Nephron (organoid): ENCODE measurements at regions not wholly inside any gene's neighbourhood (a gene's known extent, or its start where the extent isn't known, plus 50 kb on each side); places are given as distances from the start of the nearest gene placed in this dataset.

ENCODE experiments used
- H3K27ac Mint-ChIP-seq, 3 experiments: 2 replicates each; pipeline ENCODE4 v1.8.0; 2020; ENCODE audit warnings: mixed read lengths in 3 of 3, mild to moderate bottlenecking in 2 of 3, moderate library complexity in 1 of 3
- H3K27me3 Mint-ChIP-seq: 2 replicates; pipeline ENCODE4 v1.8.0; 2021; ENCODE audit warnings: low read depth, mild to moderate bottlenecking, moderate library complexity, mixed read lengths
- H3K36me3 Mint-ChIP-seq: 2 replicates; pipeline ENCODE4 v1.8.0; 2020; ENCODE audit warnings: low read depth, mixed read lengths
- H3K4me1 Mint-ChIP-seq: 2 replicates; pipeline ENCODE4 v1.8.0; 2020; ENCODE audit warnings: mixed read lengths
- H3K4me3 Mint-ChIP-seq, 3 experiments: 2 replicates each; pipeline ENCODE4 v1.8.0; 2020; ENCODE audit warnings: mild to moderate bottlenecking in 3 of 3, mixed read lengths in 3 of 3, moderate library complexity in 2 of 3
- H3K9me3 Mint-ChIP-seq: 2 replicates; pipeline ENCODE4 v1.8.0; 2020; ENCODE audit warnings: mixed read lengths
- TF ChIP-seq, protein P1 (sequence below), 3 experiments: fragments of 200-600 bp; sonication (generic); IDR thresholded peaks; one replicate each; pipeline ENCODE4 v1.5.0; 2021; ENCODE audit warnings: antibody characterized with exemption in 3 of 3; ENCODE audit not compliant: unreplicated experiment in 3 of 3

- Mint-ChIP-seq H3K4me1 (peaks cover 3% of the 10 kb centered on the region), H3K27ac (no peak overlapping the region), H3K27me3 (no peaks in the 10 kb centered on the region), H3K36me3 (no peaks in the 10 kb centered on the region), H3K9me3 (no peaks in the 10 kb centered on the region), H3K4me3 (no peak overlapping the region)
- TF ChIP-seq, protein P1, sequence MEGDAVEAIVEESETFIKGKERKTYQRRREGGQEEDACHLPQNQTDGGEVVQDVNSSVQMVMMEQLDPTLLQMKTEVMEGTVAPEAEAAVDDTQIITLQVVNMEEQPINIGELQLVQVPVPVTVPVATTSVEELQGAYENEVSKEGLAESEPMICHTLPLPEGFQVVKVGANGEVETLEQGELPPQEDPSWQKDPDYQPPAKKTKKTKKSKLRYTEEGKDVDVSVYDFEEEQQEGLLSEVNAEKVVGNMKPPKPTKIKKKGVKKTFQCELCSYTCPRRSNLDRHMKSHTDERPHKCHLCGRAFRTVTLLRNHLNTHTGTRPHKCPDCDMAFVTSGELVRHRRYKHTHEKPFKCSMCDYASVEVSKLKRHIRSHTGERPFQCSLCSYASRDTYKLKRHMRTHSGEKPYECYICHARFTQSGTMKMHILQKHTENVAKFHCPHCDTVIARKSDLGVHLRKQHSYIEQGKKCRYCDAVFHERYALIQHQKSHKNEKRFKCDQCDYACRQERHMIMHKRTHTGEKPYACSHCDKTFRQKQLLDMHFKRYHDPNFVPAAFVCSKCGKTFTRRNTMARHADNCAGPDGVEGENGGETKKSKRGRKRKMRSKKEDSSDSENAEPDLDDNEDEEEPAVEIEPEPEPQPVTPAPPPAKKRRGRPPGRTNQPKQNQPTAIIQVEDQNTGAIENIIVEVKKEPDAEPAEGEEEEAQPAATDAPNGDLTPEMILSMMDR (IDR thresholded peaks at IDR 0.05; ENCODE audit: unreplicated experiment in 3 of 3): no peak
Measured at GRCh38 chr5:110329955-110330525, 396.4 kb downstream of the TMEM232 start.

GRCh38 chr5:110333384-110333783 is 393.1 kb downstream of the TMEM232 start:
- peaks cover 14% of the 10 kb centered on the region for H3K4me1 Mint-ChIP-seq
- no peaks in the 10 kb centered on the region for H3K36me3 Mint-ChIP-seq
- H3K27me3 Mint-ChIP-seq: no peaks in the 10 kb centered on the region
- TF ChIP-seq, protein P1 (IDR thresholded peaks at IDR 0.05; ENCODE audit: unreplicated experiment in 3 of 3): no peak
- H3K27ac Mint-ChIP-seq: no peak overlapping the region
- H3K9me3 Mint-ChIP-seq: no peaks in the 10 kb centered on the region
- H3K4me3 Mint-ChIP-seq: no peak overlapping the region

DNA sequence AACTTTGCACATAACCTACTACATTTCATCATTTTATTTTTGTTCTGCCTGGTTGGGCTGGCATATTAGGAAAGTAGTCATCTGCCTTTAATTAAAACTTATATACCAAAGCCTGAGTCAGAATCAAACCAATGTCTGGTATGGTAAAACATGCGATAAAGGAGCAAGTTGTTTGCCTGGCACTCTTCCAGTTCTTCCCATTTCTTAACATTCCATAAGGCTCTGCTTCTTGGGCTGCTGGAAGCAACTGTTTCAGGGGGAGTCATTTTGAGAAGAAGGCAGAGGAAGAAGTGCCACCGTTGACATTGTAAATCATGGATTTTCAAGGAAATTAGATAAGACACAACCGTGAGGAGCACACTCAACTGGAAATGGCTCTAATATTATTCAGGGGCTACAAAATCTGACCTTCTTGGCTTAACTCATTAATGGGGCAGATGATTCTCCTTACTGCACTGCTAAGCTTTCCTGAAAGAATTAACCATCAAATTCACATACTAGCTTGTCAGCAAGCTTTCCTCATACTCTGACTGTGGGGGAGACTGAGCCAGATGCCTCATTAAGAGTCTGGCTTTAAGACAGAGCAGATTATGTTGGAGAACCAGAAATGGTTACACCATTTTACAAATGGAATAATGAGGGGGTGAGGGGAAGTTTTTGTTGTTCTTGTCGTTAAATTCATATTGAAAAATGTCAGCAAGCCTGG is 391.0 kb downstream of the TMEM232 start:
- H3K27ac Mint-ChIP-seq: no peak overlapping the region
- H3K27me3 Mint-ChIP-seq: no peaks in the 10 kb centered on the region
- TF ChIP-seq, protein P1 (IDR thresholded peaks at IDR 0.05; ENCODE audit: unreplicated experiment in 3 of 3): no peak
- H3K9me3 Mint-ChIP-seq: no peaks in the 10 kb centered on the region
- no peaks in the 10 kb centered on the region for H3K36me3 Mint-ChIP-seq
- H3K4me1 Mint-ChIP-seq: peaks cover 22% of the 10 kb centered on the region
- no peak overlapping the region for H3K4me3 Mint-ChIP-seq

GRCh38 chr5:110338341-110339083 is 388.0 kb downstream of the TMEM232 start:
- TF ChIP-seq, protein P1 (IDR thresholded peaks at IDR 0.05; ENCODE audit: unreplicated experiment in 3 of 3): no peak
- Mint-ChIP-seq H3K9me3 (no peaks in the 10 kb centered on the region), H3K27me3 (no peaks in the 10 kb centered on the region), H3K36me3 (no peaks in the 10 kb centered on the region), H3K4me1 (peaks cover 42% of the 10 kb centered on the region), H3K4me3 (no peak overlapping the region), H3K27ac (no peak overlapping the region)

DNA sequence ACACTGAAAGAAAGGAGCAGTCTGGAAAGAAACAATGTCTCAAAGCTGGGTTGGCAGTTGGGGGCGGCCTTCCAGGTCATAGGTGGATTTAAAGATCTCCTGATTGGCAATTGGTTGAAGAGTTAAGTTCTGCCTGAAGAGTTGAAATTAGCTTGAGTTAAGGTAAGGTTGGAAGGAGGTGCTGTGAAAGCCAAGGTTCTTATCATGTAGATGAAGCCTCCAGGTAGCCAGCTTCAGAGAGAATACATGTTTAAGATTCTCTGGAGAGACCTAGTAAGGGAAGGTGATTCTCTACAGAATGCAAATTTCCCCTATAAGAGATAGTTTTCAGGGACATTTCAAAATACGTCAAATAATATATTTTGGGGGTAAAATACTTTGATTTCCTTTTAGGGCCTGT is 387.1 kb downstream of the TMEM232 start:
- H3K4me3 Mint-ChIP-seq: no peak overlapping the region
- no peaks in the 10 kb centered on the region for H3K36me3 Mint-ChIP-seq
- no peak overlapping the region for H3K27ac Mint-ChIP-seq
- peaks cover 42% of the 10 kb centered on the region for H3K4me1 Mint-ChIP-seq
- H3K27me3 Mint-ChIP-seq: no peaks in the 10 kb centered on the region
- TF ChIP-seq, protein P1 (IDR thresholded peaks at IDR 0.05; ENCODE audit: unreplicated experiment in 3 of 3): no peak
- H3K9me3 Mint-ChIP-seq: no peaks in the 10 kb centered on the region
